OCI-LY7 (cell line): ENCODE measurements at regions not wholly inside any gene's neighbourhood (a gene's known extent, or its start where the extent isn't known, plus 50 kb on each side); places are given as distances from the start of the nearest gene placed in this dataset.

Source experiments
- BruUV-seq: library from RNA; stranded (reverse); fragments of 400-500 nt; replicated peaks from 2 replicates; lab custom pipeline; 2021; lab: Mats Ljungman, UMichigan
- CTCF ChIA-PET: fragments of 300-600 bp; sonication (Branson Sonifier 250); formaldehyde crosslinking; loops from one replicate; lab custom pipeline; 2022; ENCODE audit warnings: antibody characterized with exemption; ENCODE audit not compliant: unreplicated experiment; lab: Charles Lee
- POLR2A ChIA-PET: fragments of 300-600 bp; sonication (Branson Sonifier 250); formaldehyde crosslinking; loops from one replicate; lab custom pipeline; 2022; ENCODE audit warnings: antibody characterized with exemption; lab: Charles Lee
- DNase-seq: peaks from one replicate; pipeline ENCODE4 v3.0.0-alpha.2; 2015; ENCODE audit warnings: low spot score
- H2AFZ ChIP-seq: fragments of 200-600 bp; sonication (generic), shearing (Covaris generic); 2 replicates; pipeline ENCODE4 v1.6.1; 2014; ENCODE audit warnings: mild to moderate bottlenecking, antibody characterized with exemption, low read length, moderate library complexity
- H3K27ac ChIP-seq: fragments of 200-600 bp; sonication (generic); 2 replicates; pipeline ENCODE4 v1.5.1; 2014; ENCODE audit warnings: mixed run types, low read depth, mild to moderate bottlenecking, moderate library complexity, low read length, inconsistent platforms; ENCODE audit not compliant: poor library complexity, severe bottlenecking
- H3K36me3 ChIP-seq: fragments of 200-600 bp; sonication (generic); 2 replicates; pipeline ENCODE4 v1.6.1; 2014; ENCODE audit warnings: mild to moderate bottlenecking, antibody characterized with exemption, low read length, moderate library complexity, mixed read lengths; ENCODE audit not compliant: insufficient read depth
- H3K4me1 ChIP-seq: fragments of 200-600 bp; sonication (generic); 2 replicates; pipeline ENCODE4 v1.5.1; 2014; ENCODE audit warnings: mild to moderate bottlenecking, low read length; ENCODE audit not compliant: insufficient read depth, poor library complexity, severe bottlenecking
- H3K4me2 ChIP-seq: fragments of 200-600 bp; sonication (generic); 2 replicates; pipeline ENCODE4 v1.6.1; 2014; ENCODE audit warnings: mild to moderate bottlenecking, low read length
- H3K4me3 ChIP-seq: fragments of 200-600 bp; sonication (generic); 2 replicates; pipeline ENCODE4 v1.5.1; 2014; ENCODE audit warnings: mild to moderate bottlenecking, low read depth, low read length; ENCODE audit not compliant: poor library complexity, severe bottlenecking
- H3K79me2 ChIP-seq: fragments of 200-600 bp; sonication (generic); 2 replicates; pipeline ENCODE4 v1.6.1; 2016; ENCODE audit warnings: low read depth, mild to moderate bottlenecking, low read length, moderate library complexity, mixed read lengths; ENCODE audit not compliant: insufficient read depth
- H3K9me2 ChIP-seq: fragments of 200-600 bp; sonication (generic); 2 replicates; pipeline ENCODE4 v1.6.1; 2016; ENCODE audit warnings: mild to moderate bottlenecking, low read length, mixed read lengths; ENCODE audit not compliant: insufficient read depth
- H3K9me3 ChIP-seq: fragments of 200-600 bp; sonication (generic); 2 replicates; pipeline ENCODE4 v1.6.1; 2014; ENCODE audit warnings: mild to moderate bottlenecking, mixed run types, low read length, mixed read lengths
- H4K20me1 ChIP-seq: fragments of 200-600 bp; sonication (generic); 2 replicates; pipeline ENCODE4 v1.6.1; 2014; ENCODE audit warnings: mild to moderate bottlenecking, antibody characterized with exemption, low read length, moderate library complexity, mixed read lengths; ENCODE audit not compliant: insufficient read depth
- CTCF ChIP-seq: fragments of 200-600 bp; sonication (generic); conservative IDR thresholded peaks from 2 replicates; pipeline ENCODE4 v1.5.1; 2014; ENCODE audit warnings: mild to moderate bottlenecking, antibody characterized with exemption, low read length, moderate library complexity, mixed read lengths
- EZH2phosphoT487 ChIP-seq: fragments of 200-600 bp; sonication (generic); IDR thresholded peaks from 2 replicates; pipeline ENCODE4 v1.6.1; 2018; ENCODE audit warnings: low read depth, borderline replicate concordance, mild to moderate bottlenecking, mixed run types, antibody characterized with exemption, low read length, moderate library complexity, mixed read lengths
- intact Hi-C: fragments of 100-400 bp; cut with micrococcal nuclease; formaldehyde crosslinking; loops from one replicate; pipeline ENCODE4 v1.10.0; 2022; ENCODE audit not compliant: unreplicated experiment

- Histone ChIP-seq H3K79me2 (no peaks in the 10 kb centered on the region), H3K4me3 (no peak overlapping the region), H3K4me2 (no peak overlapping the region), H3K9me3 (no peaks in the 10 kb centered on the region), H3K9me2 (no peaks in the 10 kb centered on the region), H3K36me3 (no peaks in the 10 kb centered on the region), H3K4me1 (no peaks in the 10 kb centered on the region), H4K20me1 (no peaks in the 10 kb centered on the region), H3K27ac (no peak overlapping the region), H2AFZ (no peak overlapping the region)
- intact Hi-C loops = no loop called here
- TF ChIP-seq EZH2phosphoT487 (no peak), CTCF (no peak)
- DNase-seq = no peak
- ChIA-PET CTCF (no interaction called here), POLR2A (no interaction called here)
- BruUV-seq = no TSS peak
These were observed 71.9 kb upstream of the RNU6-1 start for GRCh38 chr15:67911727-67912126.

- DNase-seq = no peak
- no TSS peak for BruUV-seq
- H3K4me2 ChIP-seq = no peak overlapping the region
- no peaks in the 10 kb centered on the region for H3K9me2 ChIP-seq
- no peaks in the 10 kb centered on the region for H3K4me1 ChIP-seq
- no peaks in the 10 kb centered on the region for H3K79me2 ChIP-seq
- ChIA-PET CTCF (no interaction called here), POLR2A (no interaction called here)
- H3K4me3 ChIP-seq = no peak overlapping the region
- H3K27ac ChIP-seq = no peak overlapping the region
- no peak for TF ChIP-seq CTCF
- no peak for TF ChIP-seq EZH2phosphoT487
- H3K36me3 ChIP-seq = no peaks in the 10 kb centered on the region
- H4K20me1 ChIP-seq = no peaks in the 10 kb centered on the region
- peaks cover 7% of the 10 kb centered on the region for H3K9me3 ChIP-seq
- intact Hi-C loops = no loop called here
- H2AFZ ChIP-seq = no peak overlapping the region
These were observed 74.2 kb upstream of the RNU6-1 start for GRCh38 chr15:67914028-67914427.

- BruUV-seq = no TSS peak
- H3K36me3 ChIP-seq = no peaks in the 10 kb centered on the region
- DNase-seq = no peak
- no peak for TF ChIP-seq CTCF
- no peak for TF ChIP-seq EZH2phosphoT487
- POLR2A ChIA-PET = interaction anchor here (0.6 kb wide), 1 partner anchor 48 kb away, joined by 4 read pairs; no protein-coding TSS in a partner anchor
- intact Hi-C loops = no loop called here
- H3K4me3 ChIP-seq = no peak overlapping the region
- no peaks in the 10 kb centered on the region for H3K9me2 ChIP-seq
- H4K20me1 ChIP-seq = no peaks in the 10 kb centered on the region
- no peak overlapping the region for H3K4me2 ChIP-seq
- CTCF ChIA-PET = no interaction called here
- no peaks in the 10 kb centered on the region for H3K79me2 ChIP-seq
- H3K27ac ChIP-seq = no peak overlapping the region
- H3K4me1 ChIP-seq = no peaks in the 10 kb centered on the region
- peaks cover 7% of the 10 kb centered on the region for H3K9me3 ChIP-seq
- H2AFZ ChIP-seq = no peak overlapping the region
These were observed 75.0 kb upstream of the RNU6-1 start for GRCh38 chr15:67914537-67915460.
